ENCODE measurements at regions not wholly inside any gene's neighbourhood (a gene's known extent, or its start where the extent isn't known, plus 50 kb on each side); places are given as distances from the start of the nearest gene placed in this dataset.

DNA sequence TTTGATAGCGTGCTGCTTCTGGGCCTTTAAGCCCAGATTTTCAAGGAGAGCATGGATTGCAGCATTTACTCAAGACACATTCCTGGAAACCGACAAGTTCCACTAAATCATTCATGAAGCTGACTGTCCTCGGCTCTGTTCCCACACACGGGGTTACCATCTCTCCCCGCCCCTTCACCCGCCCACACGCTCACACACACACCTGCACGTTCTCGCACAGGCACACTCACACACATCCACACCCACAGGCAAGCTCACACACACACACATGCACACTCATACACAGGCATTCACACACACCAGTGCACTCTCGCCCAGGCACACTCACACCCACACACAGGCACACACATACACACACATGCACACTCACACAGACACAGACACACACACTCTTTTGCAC lies 150.0 kb upstream of the AGAP1 start:
- TF ChIP-seq EZH2 (optimal IDR thresholded peaks at IDR 0.05; ENCODE audit: low read depth, low read length) (no peak), EZH2phosphoT487 (IDR thresholded peaks at IDR 0.05; ENCODE audit: low read length) (no peak)
- TF ChIP-seq, protein P1, sequence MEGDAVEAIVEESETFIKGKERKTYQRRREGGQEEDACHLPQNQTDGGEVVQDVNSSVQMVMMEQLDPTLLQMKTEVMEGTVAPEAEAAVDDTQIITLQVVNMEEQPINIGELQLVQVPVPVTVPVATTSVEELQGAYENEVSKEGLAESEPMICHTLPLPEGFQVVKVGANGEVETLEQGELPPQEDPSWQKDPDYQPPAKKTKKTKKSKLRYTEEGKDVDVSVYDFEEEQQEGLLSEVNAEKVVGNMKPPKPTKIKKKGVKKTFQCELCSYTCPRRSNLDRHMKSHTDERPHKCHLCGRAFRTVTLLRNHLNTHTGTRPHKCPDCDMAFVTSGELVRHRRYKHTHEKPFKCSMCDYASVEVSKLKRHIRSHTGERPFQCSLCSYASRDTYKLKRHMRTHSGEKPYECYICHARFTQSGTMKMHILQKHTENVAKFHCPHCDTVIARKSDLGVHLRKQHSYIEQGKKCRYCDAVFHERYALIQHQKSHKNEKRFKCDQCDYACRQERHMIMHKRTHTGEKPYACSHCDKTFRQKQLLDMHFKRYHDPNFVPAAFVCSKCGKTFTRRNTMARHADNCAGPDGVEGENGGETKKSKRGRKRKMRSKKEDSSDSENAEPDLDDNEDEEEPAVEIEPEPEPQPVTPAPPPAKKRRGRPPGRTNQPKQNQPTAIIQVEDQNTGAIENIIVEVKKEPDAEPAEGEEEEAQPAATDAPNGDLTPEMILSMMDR (IDR thresholded peaks at IDR 0.05; ENCODE audit: low read length): no peak

All from MM.1S (cell line).